ENCODE measurements at regions not wholly inside any gene's neighbourhood (a gene's known extent, or its start where the extent isn't known, plus 50 kb on each side); places are given as distances from the start of the nearest gene placed in this dataset.

DNA sequence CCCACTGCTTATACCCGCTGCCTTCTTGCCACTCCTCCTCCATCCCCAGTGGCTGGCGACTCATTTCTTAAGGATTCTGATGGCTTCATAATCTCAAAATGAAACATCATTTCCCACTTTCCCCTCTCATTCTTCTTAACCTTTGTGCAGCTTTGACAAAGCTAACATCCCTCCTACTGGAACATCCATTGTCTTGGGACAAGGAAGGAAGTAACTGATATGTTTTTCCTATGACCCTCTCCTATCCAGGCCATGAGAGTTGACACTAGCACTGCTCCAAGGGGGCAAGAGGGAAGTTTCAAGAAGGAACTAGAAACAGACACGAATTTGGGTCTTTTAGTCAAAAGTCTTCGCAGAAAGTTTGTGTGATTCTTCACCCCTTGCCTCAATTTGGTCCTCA lies 71.7 kb upstream of the SNX2 start:
- Histone ChIP-seq H3K79me2 (ENCODE audit: insufficient read depth, low read length) (no peaks in the 10 kb centered on the region), H3K4me1 (ENCODE audit: insufficient read depth, low read length) (no peaks in the 10 kb centered on the region), H3T11ph (ENCODE audit: low read length) (no peak overlapping the region), H4K91ac (ENCODE audit: insufficient read length, low read depth, low read length) (no peak overlapping the region), H3K4me2 (ENCODE audit: insufficient read depth, insufficient read length, low read length) (no peak overlapping the region), H3K9ac (ENCODE audit: extremely low read depth, insufficient read length, low read length) (no peak overlapping the region), H3K9me3 (ENCODE audit: control insufficient read depth, low read depth, low read length) (no peaks in the 10 kb centered on the region), H3K79me1 (ENCODE audit: insufficient read depth, low read depth, low read length, poor library complexity, severe bottlenecking) (no peaks in the 10 kb centered on the region), H3K23me2 (ENCODE audit: insufficient read length, low read depth, low read length, poor library complexity, severe bottlenecking) (no peaks in the 10 kb centered on the region), H2BK15ac (ENCODE audit: low read depth, low read length) (no peak overlapping the region), H3K14ac (ENCODE audit: insufficient read depth, low read length) (no peak overlapping the region), H2BK20ac (ENCODE audit: low read depth, low read length, poor library complexity, severe bottlenecking) (no peak overlapping the region), H3K27me3 (ENCODE audit: insufficient read depth, low read length) (no peaks in the 10 kb centered on the region), H2AK5ac (ENCODE audit: insufficient read length, low read length) (no peak overlapping the region), H2AFZ (ENCODE audit: low read length) (no peak overlapping the region), H3K4ac (ENCODE audit: low read depth, low read length) (no peak overlapping the region), H3K27ac (ENCODE audit: insufficient read length, low read depth, low read length) (no peak overlapping the region), H2BK12ac (ENCODE audit: insufficient read length, low read depth, low read length) (no peak overlapping the region), H4K20me1 (ENCODE audit: control insufficient read depth, insufficient read depth, insufficient read length) (no peaks in the 10 kb centered on the region), H2BK5ac (ENCODE audit: insufficient read length, low read length) (no peak overlapping the region), H3K23ac (ENCODE audit: insufficient read length, low read depth, low read length) (no peak overlapping the region), H4K5ac (ENCODE audit: insufficient read length, low read depth, low read length) (no peak overlapping the region), H4K8ac (replicated peaks; ENCODE audit: insufficient read length, low read depth, low read length) (no peak overlapping the region), H3K56ac (ENCODE audit: insufficient read length, low read depth, low read length) (no peak overlapping the region), H2BK120ac (ENCODE audit: low read depth, low read length, poor library complexity, severe bottlenecking) (no peak overlapping the region), H3K18ac (ENCODE audit: insufficient read length, low read depth, low read length) (no peak overlapping the region)
- H3K36me3 Mint-ChIP-seq (ENCODE audit: insufficient read depth in 1 of 3, low read depth in 3 of 3) = no peaks in the 10 kb centered on the region
- DNase-seq = no peak
- H3K4me1 Mint-ChIP-seq = peaks cover 0 to 2% of the 10 kb centered on the region in 2 experiments; a peak in 1 of 4 replicates
- WGBS (ENCODE audit: extremely low coverage, insufficient read length, low lambda C conversion rate) = no CpG with 5 or more reads among the region's 4 CpGs
- no peak overlapping the region for H3K27ac Mint-ChIP-seq
- H3K4me3 Mint-ChIP-seq = no peak overlapping the region
- TF ChIP-seq, protein P1, sequence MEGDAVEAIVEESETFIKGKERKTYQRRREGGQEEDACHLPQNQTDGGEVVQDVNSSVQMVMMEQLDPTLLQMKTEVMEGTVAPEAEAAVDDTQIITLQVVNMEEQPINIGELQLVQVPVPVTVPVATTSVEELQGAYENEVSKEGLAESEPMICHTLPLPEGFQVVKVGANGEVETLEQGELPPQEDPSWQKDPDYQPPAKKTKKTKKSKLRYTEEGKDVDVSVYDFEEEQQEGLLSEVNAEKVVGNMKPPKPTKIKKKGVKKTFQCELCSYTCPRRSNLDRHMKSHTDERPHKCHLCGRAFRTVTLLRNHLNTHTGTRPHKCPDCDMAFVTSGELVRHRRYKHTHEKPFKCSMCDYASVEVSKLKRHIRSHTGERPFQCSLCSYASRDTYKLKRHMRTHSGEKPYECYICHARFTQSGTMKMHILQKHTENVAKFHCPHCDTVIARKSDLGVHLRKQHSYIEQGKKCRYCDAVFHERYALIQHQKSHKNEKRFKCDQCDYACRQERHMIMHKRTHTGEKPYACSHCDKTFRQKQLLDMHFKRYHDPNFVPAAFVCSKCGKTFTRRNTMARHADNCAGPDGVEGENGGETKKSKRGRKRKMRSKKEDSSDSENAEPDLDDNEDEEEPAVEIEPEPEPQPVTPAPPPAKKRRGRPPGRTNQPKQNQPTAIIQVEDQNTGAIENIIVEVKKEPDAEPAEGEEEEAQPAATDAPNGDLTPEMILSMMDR (conservative IDR thresholded peaks at IDR 0.05) = no peak
- H3K9me3 Mint-ChIP-seq = no peaks in the 10 kb centered on the region
- no peaks in the 10 kb centered on the region for H3K27me3 Mint-ChIP-seq (ENCODE audit: low read depth)

Measured in H9 (cell line).